GM19043 (cell line): ENCODE measurements at regions not wholly inside any gene's neighbourhood (a gene's known extent, or its start where the extent isn't known, plus 50 kb on each side); places are given as distances from the start of the nearest gene placed in this dataset.

Experiments
- ATAC-seq: cut with Tn5 transposase; IDR thresholded peaks from one replicate; pipeline ENCODE4 v1.9.1; 2021; ENCODE audit warnings: low read depth; ENCODE audit not compliant: unreplicated experiment

GRCh38 chr12:93127582-93128331 lies 198.7 kb upstream of the EEA1 start:
- ATAC-seq: no peak

DNA sequence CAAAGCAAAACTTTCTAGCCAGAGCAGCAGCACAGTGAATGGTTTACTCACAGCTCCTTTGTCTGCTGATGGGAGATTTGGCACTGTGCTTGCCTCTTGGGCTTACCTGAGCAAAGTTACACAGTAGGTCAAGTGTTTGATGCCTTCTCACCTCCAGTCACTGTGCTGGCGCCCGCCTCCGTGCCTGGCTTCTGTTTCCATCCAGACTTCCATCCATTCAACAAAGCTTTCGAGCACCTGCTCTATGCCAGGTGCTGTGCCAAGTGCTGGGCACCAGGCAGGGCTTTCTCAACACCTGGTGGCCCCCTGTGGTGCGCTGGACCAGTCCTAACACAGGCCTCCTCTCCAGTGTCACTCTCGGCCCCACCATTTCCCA lies 199.2 kb upstream of the EEA1 start:
- ATAC-seq: no peak

- no peak for ATAC-seq
Observed at GRCh38 chr12:93130366-93131054, 201.4 kb upstream of the EEA1 start.

- no peak for ATAC-seq
Observed at GRCh38 chr12:93133361-93133760, 204.3 kb upstream of the EEA1 start.

GRCh38 chr12:93134175-93134890 lies 205.2 kb upstream of the EEA1 start:
- ATAC-seq: no peak

- no peak for ATAC-seq
Observed at GRCh38 chr12:93134893-93135285, 205.8 kb upstream of the EEA1 start.

DNA sequence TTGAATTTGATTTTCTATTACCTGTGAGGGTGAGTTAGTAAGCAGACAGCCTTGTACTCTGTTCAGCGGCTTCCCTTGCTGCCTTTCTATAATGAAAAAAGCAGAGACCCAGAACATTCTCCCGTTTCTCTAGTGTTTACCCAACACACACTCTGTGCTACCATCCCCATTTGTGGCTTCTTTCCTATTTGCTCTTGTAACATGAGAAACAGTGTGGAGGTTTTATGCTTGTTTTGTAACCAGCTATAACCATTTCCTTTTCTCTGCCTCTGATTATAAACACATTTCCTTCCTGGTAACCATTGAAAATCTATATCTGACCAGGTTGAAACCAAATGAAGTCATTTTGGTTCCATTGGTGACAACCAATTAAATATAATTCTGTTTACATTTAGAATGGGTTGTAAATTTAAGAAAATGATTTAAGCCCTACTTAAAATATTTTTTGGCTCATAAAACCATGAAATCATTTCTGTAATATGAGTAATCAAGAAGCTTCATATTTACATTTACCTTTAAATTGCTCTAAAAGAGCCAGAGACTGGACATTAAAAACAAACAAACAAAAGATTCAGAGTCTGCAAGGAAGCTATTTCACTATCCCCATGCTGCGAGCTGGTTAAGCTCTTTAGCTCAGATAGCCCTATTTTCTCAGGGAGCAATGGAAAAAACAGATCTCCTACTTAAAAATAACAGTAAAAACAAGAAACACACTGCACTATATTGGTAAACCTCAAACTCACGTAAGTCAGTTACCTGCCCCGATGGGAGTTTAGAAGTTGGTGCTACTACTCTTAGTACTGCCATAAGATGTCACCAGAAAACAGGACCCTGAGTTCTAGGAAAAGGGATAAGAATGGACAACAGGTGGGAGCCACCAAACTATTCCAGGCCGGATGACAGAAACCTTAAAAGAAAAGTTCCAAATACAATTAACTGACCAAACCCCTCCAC lies 206.5 kb upstream of the EEA1 start:
- ATAC-seq: no peak

- no peak for ATAC-seq
Observed at GRCh38 chr12:93136253-93137055, 207.4 kb upstream of the EEA1 start.

- no peak for ATAC-seq
Observed at GRCh38 chr12:93137656-93138612, 208.8 kb upstream of the EEA1 start.

DNA sequence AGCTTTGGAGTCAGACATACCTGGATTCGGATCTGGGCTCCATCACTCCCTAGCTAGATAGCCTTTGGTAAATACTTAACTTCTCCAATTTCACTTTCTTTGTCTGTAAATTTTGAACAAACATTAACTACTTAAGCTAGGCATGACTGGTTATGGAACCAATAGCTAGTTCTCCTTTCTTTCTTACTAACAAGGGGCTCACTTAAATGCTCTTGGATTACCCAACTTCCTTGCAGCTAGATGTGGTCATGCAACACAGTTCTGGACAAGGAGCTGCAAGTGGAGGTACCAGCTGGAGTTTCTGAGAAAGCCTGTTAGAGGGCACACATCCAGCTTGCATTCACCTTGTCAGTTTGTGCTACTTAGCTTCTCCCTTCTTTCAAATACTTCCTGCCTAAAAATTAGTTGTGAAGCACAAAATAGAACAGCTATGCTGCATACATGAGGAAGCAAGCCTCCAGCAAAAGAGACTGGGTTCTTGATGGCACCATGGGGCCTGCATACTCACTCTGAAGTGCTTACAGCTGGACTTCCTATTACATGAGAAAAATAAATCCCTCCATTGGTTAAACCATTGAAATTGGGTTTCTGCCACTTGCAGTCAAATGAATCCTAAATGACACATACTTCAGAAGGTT lies 210.1 kb upstream of the EEA1 start:
- peak; percentile 61 for ATAC-seq

DNA sequence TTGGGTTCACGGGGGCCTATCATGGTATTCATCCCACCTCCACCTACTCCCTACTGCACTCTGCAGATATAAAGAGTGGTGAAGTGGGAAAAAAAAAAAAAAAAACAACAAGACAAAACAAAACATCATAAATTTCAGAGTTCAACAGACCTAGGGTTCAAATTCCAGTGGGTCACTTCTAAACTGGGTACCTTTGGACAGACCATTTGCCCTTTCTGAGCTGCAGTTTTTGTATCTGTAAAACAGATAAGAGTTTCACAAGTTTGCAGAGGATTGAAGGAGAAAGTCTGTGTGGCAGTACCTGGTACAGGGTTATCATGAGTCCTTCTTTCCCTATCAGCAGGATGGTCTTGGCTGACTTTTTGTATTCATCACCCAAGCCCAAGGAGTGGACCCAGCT lies 211.2 kb upstream of the EEA1 start:
- no peak for ATAC-seq

- ATAC-seq: no peak
Observed at GRCh38 chr12:93140801-93141200, 211.7 kb upstream of the EEA1 start.

GRCh38 chr12:93142881-93143280 lies 213.8 kb upstream of the EEA1 start:
- no peak for ATAC-seq

DNA sequence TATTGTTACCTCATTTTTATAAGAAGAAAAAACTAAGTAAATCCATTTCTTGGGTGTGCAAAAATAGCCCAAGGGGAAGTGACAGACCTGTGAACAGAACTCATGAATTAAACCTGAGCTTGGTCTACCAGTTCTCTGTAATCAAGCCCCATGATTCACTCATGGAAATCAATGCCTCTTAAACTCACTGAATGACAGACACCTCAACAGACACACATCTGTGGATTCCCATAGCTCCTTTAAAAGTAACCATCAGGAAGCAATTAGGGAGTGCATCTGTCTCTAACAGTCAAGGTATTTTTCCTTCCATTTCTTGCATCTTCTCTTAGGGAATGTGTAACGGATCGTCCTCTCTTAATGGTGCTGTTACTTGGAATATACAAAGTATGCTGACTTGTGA lies 215.0 kb upstream of the EEA1 start:
- ATAC-seq: no peak

DNA sequence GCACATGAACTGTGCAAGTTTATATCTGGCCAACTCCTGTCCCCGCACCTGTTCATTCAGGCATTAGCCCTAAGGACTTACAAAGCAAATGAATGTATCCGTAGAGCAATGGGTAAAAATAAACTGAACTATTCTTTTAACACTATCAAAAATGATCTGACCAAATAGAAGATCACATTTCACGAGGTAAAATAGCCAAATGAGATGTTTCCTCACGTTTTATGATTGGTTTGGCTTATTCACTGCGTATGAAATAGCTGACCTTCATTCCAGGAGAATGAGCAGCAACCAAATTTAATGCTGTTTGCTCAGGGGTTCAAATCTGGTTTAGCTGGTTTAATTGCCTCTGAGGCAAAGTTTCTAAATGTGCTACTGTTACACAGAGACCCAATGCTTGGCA lies 216.0 kb upstream of the EEA1 start:
- no peak for ATAC-seq

DNA sequence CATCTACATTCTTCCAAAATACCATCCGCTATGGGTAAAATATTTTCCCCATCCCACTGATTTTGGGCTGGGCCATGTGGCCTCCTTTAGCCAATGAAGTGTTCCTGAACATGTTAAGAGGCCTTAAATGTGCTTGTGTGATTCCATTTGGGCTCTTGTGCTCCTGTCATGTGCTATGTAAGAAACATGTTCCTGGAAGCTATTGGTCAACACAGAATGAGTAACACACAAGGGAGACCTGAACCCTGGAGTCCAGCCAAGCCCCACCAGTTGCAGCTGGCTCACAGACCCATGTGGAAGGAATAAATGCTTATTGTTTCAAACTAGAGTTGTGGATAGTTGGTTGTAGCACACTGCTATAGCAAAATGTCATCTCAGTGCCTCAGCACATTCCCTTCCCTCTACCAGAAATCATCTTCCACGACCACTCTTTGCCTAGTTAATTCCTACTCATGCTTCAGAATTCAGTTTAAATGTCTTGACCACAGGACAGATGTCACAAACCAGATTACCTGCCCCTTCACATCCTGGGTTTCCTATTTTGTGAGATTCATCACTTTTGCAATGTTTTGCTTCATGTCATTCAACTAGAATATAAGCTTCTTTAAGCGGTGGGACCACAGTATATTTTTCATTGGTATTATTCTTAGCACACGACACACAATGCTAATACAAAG lies 217.3 kb upstream of the EEA1 start:
- ATAC-seq: no peak

GRCh38 chr12:93146970-93147369 lies 217.9 kb upstream of the EEA1 start:
- no peak for ATAC-seq

DNA sequence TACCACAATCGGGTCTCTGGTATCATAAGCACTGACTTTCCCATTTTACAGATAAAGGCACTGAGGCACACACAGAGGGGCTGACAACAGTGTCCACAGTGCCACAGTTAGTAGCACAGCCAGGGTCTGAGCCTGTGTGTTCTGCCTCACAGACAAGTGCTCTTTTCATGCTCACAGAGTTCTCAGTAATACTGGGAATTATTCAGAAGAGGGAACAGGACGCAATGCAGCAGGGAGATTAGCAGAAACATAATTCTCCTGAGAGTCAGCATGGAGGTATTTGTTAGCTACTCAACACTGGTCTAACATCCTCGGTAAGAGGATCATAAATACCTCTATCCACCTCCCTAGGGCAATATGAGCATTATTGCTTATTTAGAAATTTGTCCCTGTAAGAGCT lies 219.3 kb upstream of the EEA1 start:
- ATAC-seq: no peak
